K562 (cell line): ENCODE measurements at regions not wholly inside any gene's neighbourhood (a gene's known extent, or its start where the extent isn't known, plus 50 kb on each side); places are given as distances from the start of the nearest gene placed in this dataset.

Experiments
- ATAC-seq: fragments of 200-7000 bp; cut with Tn5 transposase; 3 replicates; pipeline ENCODE4 v1.9.1; 2020; ENCODE audit warnings: moderate library complexity
- BruUV-seq: library from RNA; stranded (reverse); fragments of 400-500 nt; replicated peaks from 2 replicates; lab custom pipeline; 2021; lab: Mats Ljungman, UMichigan
- CTCF ChIA-PET: fragments of 300-600 bp; formaldehyde crosslinking; extraction: SDS; loops from one replicate; lab custom pipeline; 2021; ENCODE audit warnings: low intra/inter-chr PET ratio; lab: Yijun Ruan, JAX
- POLR2A ChIA-PET: fragments of 300-600, 350-650 bp; sonication (Branson Sonifier 250); formaldehyde crosslinking; extraction: SDS; loops from one replicate; lab custom pipeline; 2021; ENCODE audit warnings: antibody characterized with exemption, inconsistent platforms; lab: Yijun Ruan, JAX
- DNase-seq, 4 experiments: peaks; one replicate each; pipeline versions ENCODE4 v3.0.0 to v3.0.0-alpha.2; 2011 to 2018; ENCODE audit warnings: low spot score in 3 of 4, mixed read lengths in 3 of 4; ENCODE audit errors: extremely low read depth in 1 of 4
- FAIRE-seq: peaks from 2 replicates; lab custom pipeline; 2011; peaks lifted over from hg19 to GRCh38; lab: Jason Lieb, UNC
- H2AFZ ChIP-seq: 2 replicates; pipeline ENCODE4 v1.6.0; 2011; ENCODE audit warnings: low read depth, low read length, control low read depth, inconsistent platforms
- H3K27ac ChIP-seq: fragments of 200-600 bp; 3 replicates; pipeline ENCODE4 v1.8.0; 2011; ENCODE audit warnings: low read depth, mild to moderate bottlenecking, control low read depth, inconsistent platforms, low read length, moderate library complexity, mixed read lengths; ENCODE audit errors: extremely low read depth
- H3K27me3 ChIP-seq, 2 experiments: fragments of 300-600 bp in 1 of 2; 2 replicates in 1 of 2; 3 replicates in 1 of 2; pipeline versions ENCODE4 v1.6.0 to v1.8.0; 2011; ENCODE audit warnings: inconsistent platforms in 2 of 2, low read length in 2 of 2, mild to moderate bottlenecking in 1 of 2, mixed read lengths in 1 of 2, moderate library complexity in 1 of 2; ENCODE audit not compliant: control insufficient read depth in 2 of 2, insufficient read depth in 2 of 2
- H3K36me3 ChIP-seq: fragments of 300-600 bp; 3 replicates; pipeline ENCODE4 v1.8.0; 2011; ENCODE audit warnings: mild to moderate bottlenecking, low read length, inconsistent platforms; ENCODE audit not compliant: control insufficient read depth, insufficient read depth
- H3K4me1 ChIP-seq, 2 experiments: fragments of 200-600 bp in 1 of 2; replicated peaks in 1 of 2; 2 replicates in 1 of 2; 3 replicates in 1 of 2; pipeline versions ENCODE4 v1.5.1 to v1.8.0; 2011; ENCODE audit warnings: inconsistent platforms in 2 of 2, low read length in 2 of 2, mild to moderate bottlenecking in 1 of 2, mixed read lengths in 1 of 2, moderate library complexity in 1 of 2; ENCODE audit not compliant: control insufficient read depth in 2 of 2, insufficient read depth in 2 of 2
- H3K4me2 ChIP-seq: 2 replicates; pipeline ENCODE4 v1.6.1; 2011; ENCODE audit warnings: low read length, control low read depth, inconsistent platforms, mixed read lengths; ENCODE audit not compliant: insufficient read depth
- H3K4me3 ChIP-seq: fragments of 200-600 bp; sonication (generic), shearing (Covaris generic); 2 replicates; pipeline ENCODE4 v1.5.1; 2016; ENCODE audit warnings: control low read depth, inconsistent platforms
- H3K79me2 ChIP-seq: fragments of 200-600 bp; 3 replicates; pipeline ENCODE4 v1.8.0; 2011; ENCODE audit warnings: low read length, inconsistent platforms; ENCODE audit not compliant: control insufficient read depth, insufficient read depth
- H3K9ac ChIP-seq, 2 experiments: 2 replicates each; pipeline versions ENCODE4 v1.6.0 to v1.6.1; 2011; ENCODE audit warnings: low read depth in 2 of 2, low read length in 2 of 2, control low read depth in 1 of 2, inconsistent platforms in 1 of 2, mild to moderate bottlenecking in 1 of 2, mixed read lengths in 1 of 2; ENCODE audit not compliant: insufficient read depth in 1 of 2
- H3K9me1 ChIP-seq: one replicate; pipeline ENCODE4 v1.6.0; 2011; ENCODE audit warnings: inconsistent platforms, mild to moderate bottlenecking, low read length, moderate library complexity; ENCODE audit not compliant: control insufficient read depth, insufficient read depth
- H3K9me3 ChIP-seq: replicated peaks from 2 replicates; pipeline ENCODE4 v1.5.1; 2011; ENCODE audit warnings: low read depth, low read length, inconsistent platforms; ENCODE audit not compliant: control insufficient read depth, insufficient read depth
- H4K20me1 ChIP-seq: replicated peaks from 2 replicates; pipeline ENCODE4 v1.6.1; 2011; ENCODE audit warnings: low read length, inconsistent platforms, mixed read lengths; ENCODE audit not compliant: control insufficient read depth, insufficient read depth
- ILK ChIP-seq: fragments of 450-650 bp; IDR thresholded peaks from 2 replicates; pipeline ENCODE4 v1.6.1; 2016; ENCODE audit warnings: missing genetic modification characterization, low read depth, mild to moderate bottlenecking, missing compliant biosample characterization, moderate library complexity, borderline replicate concordance
- MEIS2 ChIP-seq: fragments of 450-650 bp; IDR thresholded peaks from 2 replicates; pipeline ENCODE4 v1.6.1; 2014; ENCODE audit warnings: mild to moderate bottlenecking; ENCODE audit not compliant: partially characterized antibody
- PHB ChIP-seq: fragments of 250-450 bp; sonication (Bioruptor Pico); IDR thresholded peaks from 2 replicates; pipeline ENCODE4 v1.5.0; 2021
- POLR3A ChIP-seq: IDR thresholded peaks from 2 replicates; pipeline ENCODE4 v1.6.1; 2011; ENCODE audit warnings: borderline replicate concordance, mild to moderate bottlenecking, moderate library complexity; ENCODE audit not compliant: insufficient read length, insufficient read depth; ENCODE audit errors: extremely low read depth
- SMARCE1 ChIP-seq: fragments of 450-650 bp; IDR thresholded peaks from 2 replicates; pipeline ENCODE4 v1.7.1; 2016; ENCODE audit warnings: mild to moderate bottlenecking
- WGBS: fragments of 100-300 bp; shearing (Covaris generic); methylation state at CpG from one replicate; pipeline ENCODE4 v1.1.6; 2016; ENCODE audit warnings: low coverage, mixed read lengths; ENCODE audit not compliant: insufficient coverage; ENCODE audit errors: missing lambda C conversion rate; 5-methylcytosine and 5-hydroxymethylcytosine counted together
- in situ Hi-C: fragments of 300-500 bp; cut with MboI; formaldehyde crosslinking; loops from 4 replicates; pipeline ENCODE4 v1.15.0; 2018; ENCODE audit warnings: inconsistent platforms, mixed read lengths
- intact Hi-C: fragments of 100-400 bp; cut with micrococcal nuclease; formaldehyde crosslinking; loops from 2 replicates; pipeline ENCODE4 v1.14.2; 2022
- TF ChIP-seq, protein P1 (sequence below): IDR thresholded peaks from 2 replicates; pipeline ENCODE4 v1.6.1; 2014; ENCODE audit warnings: antibody characterized with exemption
- TF ChIP-seq, protein P2 (sequence below): fragments of 450-650 bp; conservative IDR thresholded peaks from 2 replicates; pipeline ENCODE4 v1.6.1; 2016; ENCODE audit warnings: missing genetic modification characterization, low read depth, mild to moderate bottlenecking, missing compliant biosample characterization, moderate library complexity
- TF ChIP-seq, protein P3 (sequence below): fragments of 450-650 bp; IDR thresholded peaks from 2 replicates; pipeline ENCODE4 v1.6.1; 2016

DNA sequence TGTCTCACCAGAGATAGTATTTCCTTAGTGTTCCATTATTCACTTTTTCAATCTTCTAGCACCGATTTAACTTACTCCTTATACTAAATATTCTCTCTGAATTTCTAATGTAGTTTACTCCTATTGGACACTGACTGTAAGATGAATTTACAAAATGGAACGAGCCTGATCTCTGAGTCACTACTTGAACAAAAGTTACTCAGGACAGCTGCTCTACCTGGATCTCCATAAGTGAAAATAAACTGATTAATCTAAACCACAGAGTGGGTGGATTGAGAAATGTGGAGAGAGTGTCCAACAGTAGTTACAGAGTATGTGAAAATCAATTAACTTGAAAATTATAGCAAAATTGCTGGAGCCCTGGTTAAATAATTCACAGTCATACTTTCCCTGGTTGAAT, 141.7 kb upstream of the CHORDC1 start:
- no peak overlapping the region for H3K27ac ChIP-seq
- WGBS: 0% methylated on average over 2 of the region's 2 CpGs
- H2AFZ ChIP-seq: no peak overlapping the region
- no peaks in the 10 kb centered on the region for H4K20me1 ChIP-seq
- no peak for ATAC-seq
- ChIA-PET CTCF (no interaction called here), POLR2A (no interaction called here)
- TF ChIP-seq, protein P1, sequence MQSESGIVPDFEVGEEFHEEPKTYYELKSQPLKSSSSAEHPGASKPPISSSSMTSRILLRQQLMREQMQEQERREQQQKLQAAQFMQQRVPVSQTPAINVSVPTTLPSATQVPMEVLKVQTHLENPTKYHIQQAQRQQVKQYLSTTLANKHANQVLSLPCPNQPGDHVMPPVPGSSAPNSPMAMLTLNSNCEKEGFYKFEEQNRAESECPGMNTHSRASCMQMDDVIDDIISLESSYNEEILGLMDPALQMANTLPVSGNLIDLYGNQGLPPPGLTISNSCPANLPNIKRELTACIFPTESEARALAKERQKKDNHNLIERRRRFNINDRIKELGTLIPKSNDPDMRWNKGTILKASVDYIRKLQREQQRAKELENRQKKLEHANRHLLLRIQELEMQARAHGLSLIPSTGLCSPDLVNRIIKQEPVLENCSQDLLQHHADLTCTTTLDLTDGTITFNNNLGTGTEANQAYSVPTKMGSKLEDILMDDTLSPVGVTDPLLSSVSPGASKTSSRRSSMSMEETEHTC: no peak
- TF ChIP-seq, protein P2, sequence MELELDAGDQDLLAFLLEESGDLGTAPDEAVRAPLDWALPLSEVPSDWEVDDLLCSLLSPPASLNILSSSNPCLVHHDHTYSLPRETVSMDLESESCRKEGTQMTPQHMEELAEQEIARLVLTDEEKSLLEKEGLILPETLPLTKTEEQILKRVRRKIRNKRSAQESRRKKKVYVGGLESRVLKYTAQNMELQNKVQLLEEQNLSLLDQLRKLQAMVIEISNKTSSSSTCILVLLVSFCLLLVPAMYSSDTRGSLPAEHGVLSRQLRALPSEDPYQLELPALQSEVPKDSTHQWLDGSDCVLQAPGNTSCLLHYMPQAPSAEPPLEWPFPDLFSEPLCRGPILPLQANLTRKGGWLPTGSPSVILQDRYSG (tag): no peak
- TF ChIP-seq MEIS2: no peak
- TF ChIP-seq ILK (tag): no peak
- TF ChIP-seq SMARCE1: no peak
- TF ChIP-seq, protein P3, sequence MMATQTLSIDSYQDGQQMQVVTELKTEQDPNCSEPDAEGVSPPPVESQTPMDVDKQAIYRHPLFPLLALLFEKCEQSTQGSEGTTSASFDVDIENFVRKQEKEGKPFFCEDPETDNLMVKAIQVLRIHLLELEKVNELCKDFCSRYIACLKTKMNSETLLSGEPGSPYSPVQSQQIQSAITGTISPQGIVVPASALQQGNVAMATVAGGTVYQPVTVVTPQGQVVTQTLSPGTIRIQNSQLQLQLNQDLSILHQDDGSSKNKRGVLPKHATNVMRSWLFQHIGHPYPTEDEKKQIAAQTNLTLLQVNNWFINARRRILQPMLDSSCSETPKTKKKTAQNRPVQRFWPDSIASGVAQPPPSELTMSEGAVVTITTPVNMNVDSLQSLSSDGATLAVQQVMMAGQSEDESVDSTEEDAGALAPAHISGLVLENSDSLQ: no peak
- no peak for TF ChIP-seq PHB (CRISPR knock-in tag)
- no peak for TF ChIP-seq POLR3A
- H3K36me3 ChIP-seq: no peaks in the 10 kb centered on the region
- no peak overlapping the region for H3K4me2 ChIP-seq
- intact Hi-C loops: no loop called here
- H3K4me1 ChIP-seq: no peaks in the 10 kb centered on the region
- DNase-seq: no peak
- FAIRE-seq: no peak
- no peak overlapping the region for H3K9ac ChIP-seq
- in situ Hi-C loops: no loop called here
- H3K9me1 ChIP-seq: no peaks in the 10 kb centered on the region
- H3K4me3 ChIP-seq: no peak overlapping the region
- no TSS peak for BruUV-seq
- no peaks in the 10 kb centered on the region for H3K79me2 ChIP-seq
- no peaks in the 10 kb centered on the region for H3K9me3 ChIP-seq
- no peaks in the 10 kb centered on the region for H3K27me3 ChIP-seq
